H1 (cell line): ENCODE measurements at regions not wholly inside any gene's neighbourhood (a gene's known extent, or its start where the extent isn't known, plus 50 kb on each side); places are given as distances from the start of the nearest gene placed in this dataset.

Source experiments
- ASH2L ChIP-seq: fragments of 200-600, 300-600 bp; sonication (generic); IDR thresholded peaks from one replicate; pipeline ENCODE4 v1.7.1; 2017; ENCODE audit warnings: low read length
- BRCA1 ChIP-seq: IDR thresholded peaks from 2 replicates; pipeline ENCODE4 v1.6.1; 2012; ENCODE audit warnings: low read depth, low read length, improper control_type of control experiment
- CBX5 ChIP-seq: fragments of 300-800, 300-1000 bp; sonication (generic); IDR thresholded peaks from 2 replicates; pipeline ENCODE4 v1.7.1; 2016; ENCODE audit warnings: antibody characterized with exemption, low read length, low read depth
- CBX8 ChIP-seq: fragments of 300-800, 300-1000 bp; sonication (generic); IDR thresholded peaks from 2 replicates; pipeline ENCODE4 v1.7.1; 2016; ENCODE audit warnings: low read depth, low read length, borderline replicate concordance
- CHD1 ChIP-seq: IDR thresholded peaks from 2 replicates; pipeline ENCODE4 v1.6.1; 2012; ENCODE audit warnings: low read depth, low read length, improper control_type of control experiment
- KDM1A ChIP-seq: fragments of 200-600, 300-600 bp; sonication (generic); IDR thresholded peaks from 2 replicates; pipeline ENCODE4 v1.7.1; 2016; ENCODE audit warnings: mild to moderate bottlenecking, low read length, borderline replicate concordance
- POLR2AphosphoS5 ChIP-seq: IDR thresholded peaks from 2 replicates; pipeline ENCODE4 v1.6.1; 2011; ENCODE audit warnings: low read depth, low read length
- SP1 ChIP-seq: IDR thresholded peaks from 2 replicates; pipeline ENCODE4 v1.6.1; 2011; ENCODE audit warnings: low read depth, low read length
- SP2 ChIP-seq: IDR thresholded peaks from 2 replicates; pipeline ENCODE4 v1.6.1; 2012; ENCODE audit warnings: mild to moderate bottlenecking, low read length, inconsistent platforms
- TAF7 ChIP-seq: optimal IDR thresholded peaks from 2 replicates; pipeline ENCODE3; 2011; ENCODE audit warnings: low read depth, mild to moderate bottlenecking, inconsistent platforms, low read length, moderate library complexity, borderline replicate concordance
- TF ChIP-seq, protein P1 (sequence below): fragments of 300-600 bp; sonication (generic); IDR thresholded peaks from 2 replicates; pipeline ENCODE4 v1.7.1; 2012; ENCODE audit warnings: low read length, moderate library complexity, mild to moderate bottlenecking, inconsistent platforms; ENCODE audit not compliant: insufficient replicate concordance
- TF ChIP-seq, protein P2 (sequence below): IDR thresholded peaks from 2 replicates; pipeline ENCODE4 v1.6.1; 2012; ENCODE audit warnings: low read length, inconsistent platforms

DNA sequence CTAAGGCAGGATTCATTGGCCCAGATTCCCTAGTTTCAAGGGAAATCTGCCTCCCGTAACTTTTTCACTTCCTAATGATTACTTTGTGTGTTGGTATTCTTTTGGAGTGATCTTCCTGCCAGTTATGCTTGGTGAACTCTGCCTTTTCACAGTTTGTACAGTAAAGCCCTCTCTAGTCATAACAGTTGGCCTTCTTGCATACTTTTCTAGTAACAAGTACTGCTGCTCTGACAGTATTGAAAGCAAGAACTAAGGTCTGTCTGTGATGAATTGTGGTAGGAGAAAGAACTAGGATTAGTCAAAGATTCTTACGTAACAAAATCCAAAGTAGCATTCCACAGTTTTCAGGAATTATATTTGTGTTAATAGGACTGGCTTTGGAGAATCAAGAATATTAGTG lies 1457.2 kb upstream of the WWC1 start (continued):
- TF ChIP-seq, protein P1, sequence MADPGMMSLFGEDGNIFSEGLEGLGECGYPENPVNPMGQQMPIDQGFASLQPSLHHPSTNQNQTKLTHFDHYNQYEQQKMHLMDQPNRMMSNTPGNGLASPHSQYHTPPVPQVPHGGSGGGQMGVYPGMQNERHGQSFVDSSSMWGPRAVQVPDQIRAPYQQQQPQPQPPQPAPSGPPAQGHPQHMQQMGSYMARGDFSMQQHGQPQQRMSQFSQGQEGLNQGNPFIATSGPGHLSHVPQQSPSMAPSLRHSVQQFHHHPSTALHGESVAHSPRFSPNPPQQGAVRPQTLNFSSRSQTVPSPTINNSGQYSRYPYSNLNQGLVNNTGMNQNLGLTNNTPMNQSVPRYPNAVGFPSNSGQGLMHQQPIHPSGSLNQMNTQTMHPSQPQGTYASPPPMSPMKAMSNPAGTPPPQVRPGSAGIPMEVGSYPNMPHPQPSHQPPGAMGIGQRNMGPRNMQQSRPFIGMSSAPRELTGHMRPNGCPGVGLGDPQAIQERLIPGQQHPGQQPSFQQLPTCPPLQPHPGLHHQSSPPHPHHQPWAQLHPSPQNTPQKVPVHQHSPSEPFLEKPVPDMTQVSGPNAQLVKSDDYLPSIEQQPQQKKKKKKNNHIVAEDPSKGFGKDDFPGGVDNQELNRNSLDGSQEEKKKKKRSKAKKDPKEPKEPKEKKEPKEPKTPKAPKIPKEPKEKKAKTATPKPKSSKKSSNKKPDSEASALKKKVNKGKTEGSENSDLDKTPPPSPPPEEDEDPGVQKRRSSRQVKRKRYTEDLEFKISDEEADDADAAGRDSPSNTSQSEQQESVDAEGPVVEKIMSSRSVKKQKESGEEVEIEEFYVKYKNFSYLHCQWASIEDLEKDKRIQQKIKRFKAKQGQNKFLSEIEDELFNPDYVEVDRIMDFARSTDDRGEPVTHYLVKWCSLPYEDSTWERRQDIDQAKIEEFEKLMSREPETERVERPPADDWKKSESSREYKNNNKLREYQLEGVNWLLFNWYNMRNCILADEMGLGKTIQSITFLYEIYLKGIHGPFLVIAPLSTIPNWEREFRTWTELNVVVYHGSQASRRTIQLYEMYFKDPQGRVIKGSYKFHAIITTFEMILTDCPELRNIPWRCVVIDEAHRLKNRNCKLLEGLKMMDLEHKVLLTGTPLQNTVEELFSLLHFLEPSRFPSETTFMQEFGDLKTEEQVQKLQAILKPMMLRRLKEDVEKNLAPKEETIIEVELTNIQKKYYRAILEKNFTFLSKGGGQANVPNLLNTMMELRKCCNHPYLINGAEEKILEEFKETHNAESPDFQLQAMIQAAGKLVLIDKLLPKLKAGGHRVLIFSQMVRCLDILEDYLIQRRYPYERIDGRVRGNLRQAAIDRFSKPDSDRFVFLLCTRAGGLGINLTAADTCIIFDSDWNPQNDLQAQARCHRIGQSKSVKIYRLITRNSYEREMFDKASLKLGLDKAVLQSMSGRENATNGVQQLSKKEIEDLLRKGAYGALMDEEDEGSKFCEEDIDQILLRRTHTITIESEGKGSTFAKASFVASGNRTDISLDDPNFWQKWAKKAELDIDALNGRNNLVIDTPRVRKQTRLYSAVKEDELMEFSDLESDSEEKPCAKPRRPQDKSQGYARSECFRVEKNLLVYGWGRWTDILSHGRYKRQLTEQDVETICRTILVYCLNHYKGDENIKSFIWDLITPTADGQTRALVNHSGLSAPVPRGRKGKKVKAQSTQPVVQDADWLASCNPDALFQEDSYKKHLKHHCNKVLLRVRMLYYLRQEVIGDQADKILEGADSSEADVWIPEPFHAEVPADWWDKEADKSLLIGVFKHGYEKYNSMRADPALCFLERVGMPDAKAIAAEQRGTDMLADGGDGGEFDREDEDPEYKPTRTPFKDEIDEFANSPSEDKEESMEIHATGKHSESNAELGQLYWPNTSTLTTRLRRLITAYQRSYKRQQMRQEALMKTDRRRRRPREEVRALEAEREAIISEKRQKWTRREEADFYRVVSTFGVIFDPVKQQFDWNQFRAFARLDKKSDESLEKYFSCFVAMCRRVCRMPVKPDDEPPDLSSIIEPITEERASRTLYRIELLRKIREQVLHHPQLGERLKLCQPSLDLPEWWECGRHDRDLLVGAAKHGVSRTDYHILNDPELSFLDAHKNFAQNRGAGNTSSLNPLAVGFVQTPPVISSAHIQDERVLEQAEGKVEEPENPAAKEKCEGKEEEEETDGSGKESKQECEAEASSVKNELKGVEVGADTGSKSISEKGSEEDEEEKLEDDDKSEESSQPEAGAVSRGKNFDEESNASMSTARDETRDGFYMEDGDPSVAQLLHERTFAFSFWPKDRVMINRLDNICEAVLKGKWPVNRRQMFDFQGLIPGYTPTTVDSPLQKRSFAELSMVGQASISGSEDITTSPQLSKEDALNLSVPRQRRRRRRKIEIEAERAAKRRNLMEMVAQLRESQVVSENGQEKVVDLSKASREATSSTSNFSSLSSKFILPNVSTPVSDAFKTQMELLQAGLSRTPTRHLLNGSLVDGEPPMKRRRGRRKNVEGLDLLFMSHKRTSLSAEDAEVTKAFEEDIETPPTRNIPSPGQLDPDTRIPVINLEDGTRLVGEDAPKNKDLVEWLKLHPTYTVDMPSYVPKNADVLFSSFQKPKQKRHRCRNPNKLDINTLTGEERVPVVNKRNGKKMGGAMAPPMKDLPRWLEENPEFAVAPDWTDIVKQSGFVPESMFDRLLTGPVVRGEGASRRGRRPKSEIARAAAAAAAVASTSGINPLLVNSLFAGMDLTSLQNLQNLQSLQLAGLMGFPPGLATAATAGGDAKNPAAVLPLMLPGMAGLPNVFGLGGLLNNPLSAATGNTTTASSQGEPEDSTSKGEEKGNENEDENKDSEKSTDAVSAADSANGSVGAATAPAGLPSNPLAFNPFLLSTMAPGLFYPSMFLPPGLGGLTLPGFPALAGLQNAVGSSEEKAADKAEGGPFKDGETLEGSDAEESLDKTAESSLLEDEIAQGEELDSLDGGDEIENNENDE: no peak
- TF ChIP-seq KDM1A (no peak), CBX5 (no peak), ASH2L (no peak), TAF7 (no peak), CHD1 (no peak), SP2 (no peak), SP1 (no peak), BRCA1 (no peak), POLR2AphosphoS5 (no peak), CBX8 (no peak)
- TF ChIP-seq, protein P2, sequence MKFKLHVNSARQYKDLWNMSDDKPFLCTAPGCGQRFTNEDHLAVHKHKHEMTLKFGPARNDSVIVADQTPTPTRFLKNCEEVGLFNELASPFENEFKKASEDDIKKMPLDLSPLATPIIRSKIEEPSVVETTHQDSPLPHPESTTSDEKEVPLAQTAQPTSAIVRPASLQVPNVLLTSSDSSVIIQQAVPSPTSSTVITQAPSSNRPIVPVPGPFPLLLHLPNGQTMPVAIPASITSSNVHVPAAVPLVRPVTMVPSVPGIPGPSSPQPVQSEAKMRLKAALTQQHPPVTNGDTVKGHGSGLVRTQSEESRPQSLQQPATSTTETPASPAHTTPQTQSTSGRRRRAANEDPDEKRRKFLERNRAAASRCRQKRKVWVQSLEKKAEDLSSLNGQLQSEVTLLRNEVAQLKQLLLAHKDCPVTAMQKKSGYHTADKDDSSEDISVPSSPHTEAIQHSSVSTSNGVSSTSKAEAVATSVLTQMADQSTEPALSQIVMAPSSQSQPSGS: no peak
